ENCODE measurements at regions not wholly inside any gene's neighbourhood (a gene's known extent, or its start where the extent isn't known, plus 50 kb on each side); places are given as distances from the start of the nearest gene placed in this dataset.

GRCh38 chr3:135678386-135678785 is 287.1 kb upstream of the PPP2R3A start:
- TF ChIP-seq EZH2phosphoT487 (IDR thresholded peaks at IDR 0.05; ENCODE audit: borderline replicate concordance), result no peak
- TF ChIP-seq, protein P1, sequence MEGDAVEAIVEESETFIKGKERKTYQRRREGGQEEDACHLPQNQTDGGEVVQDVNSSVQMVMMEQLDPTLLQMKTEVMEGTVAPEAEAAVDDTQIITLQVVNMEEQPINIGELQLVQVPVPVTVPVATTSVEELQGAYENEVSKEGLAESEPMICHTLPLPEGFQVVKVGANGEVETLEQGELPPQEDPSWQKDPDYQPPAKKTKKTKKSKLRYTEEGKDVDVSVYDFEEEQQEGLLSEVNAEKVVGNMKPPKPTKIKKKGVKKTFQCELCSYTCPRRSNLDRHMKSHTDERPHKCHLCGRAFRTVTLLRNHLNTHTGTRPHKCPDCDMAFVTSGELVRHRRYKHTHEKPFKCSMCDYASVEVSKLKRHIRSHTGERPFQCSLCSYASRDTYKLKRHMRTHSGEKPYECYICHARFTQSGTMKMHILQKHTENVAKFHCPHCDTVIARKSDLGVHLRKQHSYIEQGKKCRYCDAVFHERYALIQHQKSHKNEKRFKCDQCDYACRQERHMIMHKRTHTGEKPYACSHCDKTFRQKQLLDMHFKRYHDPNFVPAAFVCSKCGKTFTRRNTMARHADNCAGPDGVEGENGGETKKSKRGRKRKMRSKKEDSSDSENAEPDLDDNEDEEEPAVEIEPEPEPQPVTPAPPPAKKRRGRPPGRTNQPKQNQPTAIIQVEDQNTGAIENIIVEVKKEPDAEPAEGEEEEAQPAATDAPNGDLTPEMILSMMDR (conservative IDR thresholded peaks at IDR 0.05; ENCODE audit: low read length), result no peak

Data from Loucy (cell line).